Heart left ventricle (tissue), 16 donors: ENCODE measurements at regions not wholly inside any gene's neighbourhood (a gene's known extent, or its start where the extent isn't known, plus 50 kb on each side); places are given as distances from the start of the nearest gene placed in this dataset.

Experiments
- ATAC-seq, 4 donors: fragments of 200-7000 bp; cut with Tn5 transposase; one replicate each; pipeline ENCODE4 v1.9.1; 2020 to 2022; ENCODE audit warnings: moderate library complexity in 4 of 4, mild to moderate bottlenecking in 3 of 4, moderate number of reproducible peaks in 1 of 4
- DNase-seq, 5 donors: peaks; one replicate each; pipeline ENCODE4 v3.0.0-alpha.2; 2020
- H3K27ac ChIP-seq, 12 donors: fragments of 200-600 bp; sonication (generic) in 4 of 12; one replicate each; pipeline versions ENCODE4 v1.5.0 to v1.8.0; 2016 to 2022; ENCODE audit warnings: mild to moderate bottlenecking in 2 of 12
- H3K27me3 ChIP-seq, 9 donors: fragments of 200-600 bp; sonication (generic) in 2 of 9; one replicate each; pipeline versions ENCODE4 v1.5.1 to v1.8.0; 2016 to 2022; ENCODE audit warnings: mild to moderate bottlenecking in 3 of 9
- H3K36me3 ChIP-seq, 9 donors: fragments of 200-600 bp; sonication (generic) in 2 of 9; one replicate each; pipeline versions ENCODE4 v1.5.0 to v1.8.0; 2018 to 2022; ENCODE audit warnings: mild to moderate bottlenecking in 2 of 9
- H3K4me1 ChIP-seq, 12 donors: fragments of 200-600 bp; sonication (generic) in 4 of 12; one replicate each; pipeline versions ENCODE4 v1.5.0 to v1.8.0; 2016 to 2022; ENCODE audit warnings: mild to moderate bottlenecking in 3 of 12
- H3K4me3 ChIP-seq, 12 donors: fragments of 200-600 bp; sonication (generic) in 4 of 12; one replicate each; pipeline versions ENCODE4 v1.5.0 to v1.8.0; 2017 to 2022; ENCODE audit warnings: mild to moderate bottlenecking in 9 of 12, moderate library complexity in 4 of 12
- H3K9me3 ChIP-seq, 12 donors: fragments of 200-600 bp; sonication (generic) in 4 of 12; one replicate each; pipeline versions ENCODE4 v1.5.0 to v1.8.0; 2016 to 2022; ENCODE audit warnings: mild to moderate bottlenecking in 1 of 12
- POLR2A ChIP-seq, 2 donors: fragments of 450-650 bp; IDR thresholded peaks; one replicate each; pipeline ENCODE4 v1.6.1; 2017; ENCODE audit warnings: antibody characterized with exemption in 2 of 2, mild to moderate bottlenecking in 2 of 2, moderate library complexity in 2 of 2
- WGBS, 4 donors: extraction: QIAGEN DNeasy Blood & Tissue Kit in 2 of 4; methylation state at CpG; one replicate each; pipeline versions ENCODE4 v1.1.5 to v1.1.7; 2013 to 2018; 5-methylcytosine and 5-hydroxymethylcytosine counted together
- intact Hi-C, 10 donors: fragments of 100-400 bp; cut with DNase I; formaldehyde crosslinking; loops; one replicate each; pipeline versions ENCODE4 v1.11.1 to v1.14.2; 2022
- TF ChIP-seq, protein P1 (sequence below), 12 donors: fragments of 200-600 bp; sonication (generic) in 4 of 12; IDR thresholded peaks; one replicate each; pipeline versions ENCODE4 v1.5.0 to v1.8.0; 2018 to 2022; ENCODE audit warnings: antibody characterized with exemption in 12 of 12, mild to moderate bottlenecking in 5 of 12
- donor health status: ischemic (EF 13 %, LVEDD 7.1; RV severe dilation, severe dysfunction).
- donor health status: healthy with polysubstance abuse.
- donor health status: DM: no; HTN: yes; CAD: no.
- donor health status: DM: no; HTN: no; CAD: no.
- donor health status: ischemic (EF 25% LVEDD 6.9; RV normal size, moderate dysfunction).
- donor health status: ischemic (EF 25% LVEDD 5.7; RV mildly dilated, moderate dysfunction).
- donor health status: healthy.
- donor health status: DM: yes; HTN: yes; CAD: no.
- donor health status: ischemic (EF 35%, LVEDD 5.7; RV mildly dilated, moderate dysfunction).
- donor health status: nonischemic (EF 11% LVEDD 7.7; RV severe dilation, severe dysfunction).
- donor health status: DM: yes; HTN: yes; CAD: no.
- donor health status: PGD.
- donor health status: ischemic (EF 29% LVEDD 5.4; RV normal size, mild dysfunction).
- donor health status: nonischemic (EF 23%, LVEDD 6.1; RV moderate dilation, normal function).

DNA sequence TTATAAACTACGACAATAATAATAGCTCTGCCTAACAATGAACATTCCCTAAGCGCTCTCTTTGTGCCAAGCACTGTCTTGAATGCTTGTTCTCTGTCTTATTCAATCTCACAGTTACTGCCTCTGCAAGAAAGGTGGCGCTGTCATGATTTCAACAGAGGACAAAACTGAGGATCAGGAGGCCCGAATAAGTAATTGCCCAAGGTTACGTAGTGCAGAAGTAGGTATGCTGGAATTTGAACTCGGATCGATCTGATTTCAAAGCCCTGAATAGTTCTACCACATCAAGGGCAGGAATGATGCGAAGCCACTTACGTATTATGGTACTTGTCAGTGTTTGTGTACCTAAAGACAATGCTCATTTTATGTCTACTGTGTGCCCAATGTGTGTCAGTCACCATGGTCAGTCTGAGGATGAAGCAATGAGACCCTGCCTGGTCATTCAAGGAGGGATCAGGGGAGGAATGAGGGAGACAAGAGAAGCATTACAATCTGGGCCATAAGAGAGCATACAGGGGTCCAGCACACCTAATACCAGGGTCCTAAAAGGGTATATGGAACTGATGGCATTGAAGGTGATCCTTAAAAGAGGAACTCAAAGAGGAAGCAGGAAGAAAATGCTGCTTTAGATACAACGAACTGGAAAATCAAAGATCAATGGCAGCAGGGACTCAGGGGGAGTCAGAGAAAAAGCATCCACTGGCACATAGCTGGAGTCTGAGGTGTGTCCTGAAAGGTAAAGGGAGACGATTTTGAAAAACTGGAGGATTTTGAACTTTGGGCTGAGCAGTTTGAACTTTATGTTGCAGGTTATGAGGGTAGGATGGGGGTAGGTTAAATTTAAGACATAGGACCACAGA, 389.2 kb downstream of the PLPP3 start:
- intact Hi-C loops = loop anchor here in 6 of 10 donors (2.0 to 10.0 kb wide), 11 partner anchors 38 to 389 kb away; partner anchors contain the start of gene PLPP3 (in 4 of the 6)
- 70 to 78% (median 73%) methylated on average over 11 of the region's 11 CpGs for WGBS, 4 donors
- H3K4me1 ChIP-seq = peaks cover 0 to 20% (median 11%) of the 10 kb centered on the region in 12 donors
- peak in 2 of 5 donors; percentile 20 to 38 for DNase-seq
- peak overlapping the region in 3 of 12 donors; percentile 19 to 40 (median 20) for H3K27ac ChIP-seq
- ATAC-seq = peak in 3 of 4 donors; percentile 57 to 86 (median 59)
- H3K4me3 ChIP-seq = no peak overlapping the region
- TF ChIP-seq POLR2A (IDR thresholded peaks at IDR 0.05) = no peak
- TF ChIP-seq, protein P1, sequence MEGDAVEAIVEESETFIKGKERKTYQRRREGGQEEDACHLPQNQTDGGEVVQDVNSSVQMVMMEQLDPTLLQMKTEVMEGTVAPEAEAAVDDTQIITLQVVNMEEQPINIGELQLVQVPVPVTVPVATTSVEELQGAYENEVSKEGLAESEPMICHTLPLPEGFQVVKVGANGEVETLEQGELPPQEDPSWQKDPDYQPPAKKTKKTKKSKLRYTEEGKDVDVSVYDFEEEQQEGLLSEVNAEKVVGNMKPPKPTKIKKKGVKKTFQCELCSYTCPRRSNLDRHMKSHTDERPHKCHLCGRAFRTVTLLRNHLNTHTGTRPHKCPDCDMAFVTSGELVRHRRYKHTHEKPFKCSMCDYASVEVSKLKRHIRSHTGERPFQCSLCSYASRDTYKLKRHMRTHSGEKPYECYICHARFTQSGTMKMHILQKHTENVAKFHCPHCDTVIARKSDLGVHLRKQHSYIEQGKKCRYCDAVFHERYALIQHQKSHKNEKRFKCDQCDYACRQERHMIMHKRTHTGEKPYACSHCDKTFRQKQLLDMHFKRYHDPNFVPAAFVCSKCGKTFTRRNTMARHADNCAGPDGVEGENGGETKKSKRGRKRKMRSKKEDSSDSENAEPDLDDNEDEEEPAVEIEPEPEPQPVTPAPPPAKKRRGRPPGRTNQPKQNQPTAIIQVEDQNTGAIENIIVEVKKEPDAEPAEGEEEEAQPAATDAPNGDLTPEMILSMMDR (IDR thresholded peaks at IDR 0.05) = peak in 11 of 12 donors; percentile 25 to 67 (median 52)
- H3K9me3 ChIP-seq = no peaks in the 10 kb centered on the region
- H3K36me3 ChIP-seq = no peaks in the 10 kb centered on the region
- no peaks in the 10 kb centered on the region for H3K27me3 ChIP-seq

DNA sequence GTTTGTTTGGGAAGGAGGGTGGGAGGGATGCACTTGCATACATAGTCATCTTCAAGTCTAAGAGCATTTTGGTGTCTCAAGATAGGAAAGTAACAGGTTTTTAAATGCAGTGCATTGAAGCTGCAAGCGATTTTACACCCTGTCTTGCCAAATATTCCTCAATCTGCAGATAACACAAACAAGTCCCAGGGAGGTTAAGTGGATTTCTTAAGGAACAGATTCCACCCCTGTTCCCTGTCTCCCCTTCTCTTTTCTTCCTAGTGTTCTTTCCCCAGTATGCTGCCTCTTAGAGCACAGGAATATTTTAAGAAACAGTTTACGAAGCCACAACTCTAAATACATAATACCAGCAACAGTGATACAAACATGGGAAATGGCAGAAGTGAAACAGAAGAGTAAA, 389.9 kb downstream of the PLPP3 start:
- intact Hi-C loops = loop anchor here in 2 of 10 donors (5.0 to 10.0 kb wide), 2 partner anchors 37 to 225 kb away; no protein-coding TSS in a partner anchor
- DNase-seq = no peak
- no peaks in the 10 kb centered on the region for H3K27me3 ChIP-seq
- peaks cover 0 to 20% (median 11%) of the 10 kb centered on the region in 12 donors for H3K4me1 ChIP-seq
- H3K27ac ChIP-seq = peak overlapping the region in 8 of 12 donors; percentile 13 to 40 (median 28)
- no peak for ATAC-seq
- H3K4me3 ChIP-seq = no peak overlapping the region
- no peaks in the 10 kb centered on the region for H3K9me3 ChIP-seq
- no peaks in the 10 kb centered on the region for H3K36me3 ChIP-seq
- WGBS, 4 donors = 39 to 62% (median 56%) methylated on average over 2 of the region's 2 CpGs
- TF ChIP-seq POLR2A (IDR thresholded peaks at IDR 0.05) = no peak
- TF ChIP-seq, protein P1 (IDR thresholded peaks at IDR 0.05) = no peak

DNA sequence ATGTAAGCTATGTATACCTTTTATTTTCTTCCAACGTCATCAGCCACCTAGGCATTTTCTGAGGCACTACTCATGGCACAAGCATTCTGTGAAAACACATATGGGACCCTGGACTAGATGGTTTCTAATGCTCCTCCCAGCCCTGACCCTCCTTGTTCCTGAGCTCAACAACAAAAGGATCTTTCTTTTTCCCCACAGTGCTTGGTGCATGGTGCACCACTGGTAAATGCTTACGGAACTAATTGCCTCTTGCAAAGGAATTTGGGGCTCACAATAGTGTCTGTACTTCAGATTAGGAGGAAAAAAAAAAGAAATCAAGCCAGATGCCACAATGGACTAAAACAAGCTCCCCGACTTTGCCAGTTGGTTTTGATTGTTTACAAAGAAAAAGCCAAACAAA, 390.5 kb downstream of the PLPP3 start:
- no peak for DNase-seq
- Histone ChIP-seq H3K27me3 (no peaks in the 10 kb centered on the region), H3K4me3 (no peak overlapping the region), H3K4me1 (peaks cover 0 to 20% (median 11%) of the 10 kb centered on the region in 12 donors), H3K36me3 (no peaks in the 10 kb centered on the region), H3K27ac (peak overlapping the region in 2 of 12 donors; percentile 13 to 40), H3K9me3 (no peaks in the 10 kb centered on the region)
- intact Hi-C loops = loop anchor here in 2 of 10 donors (5.0 to 10.0 kb wide), 2 partner anchors 37 to 226 kb away; no protein-coding TSS in a partner anchor
- no peak for TF ChIP-seq POLR2A (IDR thresholded peaks at IDR 0.05)
- TF ChIP-seq, protein P1 (IDR thresholded peaks at IDR 0.05) = no peak
- WGBS, 4 donors = 80 to 96% (median 83%) methylated on average over 3 of the region's 3 CpGs
- ATAC-seq = no peak

DNA sequence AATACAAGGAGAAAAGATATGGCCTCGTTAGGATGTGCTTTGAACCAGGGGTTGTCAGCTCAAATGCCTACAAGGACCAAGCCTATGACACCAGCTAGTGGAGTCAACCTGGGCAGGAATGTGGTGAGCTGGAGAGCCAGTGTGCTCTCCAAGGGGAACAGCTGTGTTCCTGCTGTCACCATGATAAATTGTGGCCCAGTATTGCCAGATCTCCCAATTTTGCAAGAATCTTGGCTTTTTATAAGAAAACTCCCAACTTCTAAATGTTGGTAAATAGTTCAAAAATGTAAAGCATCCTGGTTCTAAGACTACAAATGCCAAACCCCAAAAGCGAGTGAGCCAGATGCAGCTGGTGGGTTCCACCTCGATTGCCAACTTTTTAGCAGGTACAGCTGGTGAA, 391.1 kb downstream of the PLPP3 start:
- intact Hi-C loops = loop anchor here in 2 of 10 donors (5.0 to 10.0 kb wide), 2 partner anchors 36 to 227 kb away; no protein-coding TSS in a partner anchor
- peak overlapping the region in 1 of 12 donors; percentile 5 for H3K27ac ChIP-seq
- no peaks in the 10 kb centered on the region for H3K36me3 ChIP-seq
- H3K4me1 ChIP-seq = peaks cover 0 to 20% (median 11%) of the 10 kb centered on the region in 12 donors
- H3K4me3 ChIP-seq = no peak overlapping the region
- TF ChIP-seq POLR2A (IDR thresholded peaks at IDR 0.05) = no peak
- TF ChIP-seq, protein P1 (IDR thresholded peaks at IDR 0.05) = no peak
- no peaks in the 10 kb centered on the region for H3K27me3 ChIP-seq
- peak in 2 of 4 donors; percentile 62 to 77 for ATAC-seq
- no peaks in the 10 kb centered on the region for H3K9me3 ChIP-seq
- 73 to 96% (median 83%) methylated on average over 3 of the region's 3 CpGs for WGBS, 4 donors
- peak in 2 of 5 donors; percentile 27 for DNase-seq
